ENCODE measurements at regions not wholly inside any gene's neighbourhood (a gene's known extent, or its start where the extent isn't known, plus 50 kb on each side); places are given as distances from the start of the nearest gene placed in this dataset.
"Not testable (repeated sequence)": the region's sequence is repeated elsewhere in the genome, so short reads cannot be mapped to it uniquely, and the experiment has no call there.

- H3K4me3 ChIP-seq (ENCODE audit: low read depth, low read length); DNase-seq (ENCODE audit: low read depth): not testable (repeated sequence)
- peak; percentile 50 for TF ChIP-seq CTCF (conservative IDR thresholded peaks at IDR 0.05; ENCODE audit: low read depth, low read length)
These were observed 1546.5 kb downstream of the RPIA start for GRCh38 chr2:90237923-90238361.

DNA sequence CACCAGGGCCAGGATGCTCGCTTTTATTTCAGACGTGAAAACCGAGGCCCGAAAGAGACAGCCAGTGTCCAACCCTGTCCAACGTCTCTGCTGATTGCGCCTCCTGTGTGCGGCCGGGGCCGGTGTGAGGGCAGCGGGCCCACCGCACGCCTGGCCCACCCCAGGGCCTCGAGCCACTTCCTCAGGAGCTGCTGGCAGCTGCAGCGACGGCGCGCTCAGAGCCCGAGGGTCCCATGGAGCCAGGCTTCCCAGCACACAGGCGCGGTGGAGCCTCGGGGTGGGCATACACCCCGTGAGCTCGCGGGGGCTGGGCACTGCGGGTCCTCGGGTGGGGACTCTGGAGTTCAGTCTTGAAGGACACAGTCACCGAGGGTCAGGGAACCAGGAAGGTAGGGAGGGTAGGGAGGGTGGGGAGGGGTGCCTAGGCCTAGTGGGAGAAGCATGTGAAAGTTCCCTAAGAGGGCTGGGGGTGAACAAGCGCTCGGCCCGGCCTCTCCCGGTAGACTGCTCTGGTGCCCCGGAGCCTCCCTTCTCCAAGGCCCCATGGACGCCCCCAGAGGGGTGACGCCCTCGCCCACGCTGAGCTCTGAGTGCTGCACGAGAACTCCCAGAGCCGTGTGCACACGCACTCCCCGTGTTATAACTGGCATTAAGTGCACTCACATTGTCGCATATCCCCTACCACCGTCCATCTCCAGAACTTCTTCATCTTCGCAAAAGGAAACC is 1547.2 kb downstream of the RPIA start:
- not testable (repeated sequence) for DNase-seq (ENCODE audit: low read depth); H3K4me3 ChIP-seq (ENCODE audit: low read depth, low read length)

DNA sequence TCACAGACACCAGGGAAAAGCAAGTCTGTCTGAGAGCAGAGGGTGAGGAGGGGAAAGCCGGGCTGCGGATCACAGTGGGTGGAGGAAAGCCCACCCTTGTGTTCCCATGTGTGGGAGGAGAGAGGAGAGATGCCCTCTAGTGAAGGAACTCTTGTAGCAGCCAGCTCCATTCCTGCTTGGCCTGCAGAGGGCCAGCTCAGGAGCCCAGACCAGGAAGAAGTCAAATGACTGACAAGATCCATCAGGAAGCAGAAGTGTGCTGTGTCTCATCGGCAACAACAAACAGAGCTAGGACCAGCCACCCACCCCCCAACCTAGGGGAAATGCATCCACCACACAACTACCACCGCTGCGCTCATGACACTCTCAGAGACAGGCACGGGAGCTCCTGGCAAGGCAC is 1548.3 kb downstream of the RPIA start:
- DNase-seq (ENCODE audit: low read depth); H3K4me3 ChIP-seq (ENCODE audit: low read depth, low read length): not testable (repeated sequence)
- TF ChIP-seq CTCF (conservative IDR thresholded peaks at IDR 0.05; ENCODE audit: low read depth, low read length) = peak; percentile 38

- not testable (repeated sequence) for DNase-seq (ENCODE audit: low read depth); H3K4me3 ChIP-seq (ENCODE audit: low read depth, low read length)
These were observed 1553.7 kb downstream of the RPIA start for GRCh38 chr2:90244902-90245765.

GRCh38 chr2:90248400-90248799 is 1556.9 kb downstream of the RPIA start:
- DNase-seq (ENCODE audit: low read depth); H3K4me3 ChIP-seq (ENCODE audit: low read depth, low read length): not testable (repeated sequence)

GRCh38 chr2:90250350-90250749 is 1558.9 kb downstream of the RPIA start:
- H3K4me3 ChIP-seq (ENCODE audit: low read depth, low read length); DNase-seq (ENCODE audit: low read depth): not testable (repeated sequence)

GRCh38 chr2:90251576-90251975 is 1560.1 kb downstream of the RPIA start:
- not testable (repeated sequence) for H3K4me3 ChIP-seq (ENCODE audit: low read depth, low read length); DNase-seq (ENCODE audit: low read depth)

DNA sequence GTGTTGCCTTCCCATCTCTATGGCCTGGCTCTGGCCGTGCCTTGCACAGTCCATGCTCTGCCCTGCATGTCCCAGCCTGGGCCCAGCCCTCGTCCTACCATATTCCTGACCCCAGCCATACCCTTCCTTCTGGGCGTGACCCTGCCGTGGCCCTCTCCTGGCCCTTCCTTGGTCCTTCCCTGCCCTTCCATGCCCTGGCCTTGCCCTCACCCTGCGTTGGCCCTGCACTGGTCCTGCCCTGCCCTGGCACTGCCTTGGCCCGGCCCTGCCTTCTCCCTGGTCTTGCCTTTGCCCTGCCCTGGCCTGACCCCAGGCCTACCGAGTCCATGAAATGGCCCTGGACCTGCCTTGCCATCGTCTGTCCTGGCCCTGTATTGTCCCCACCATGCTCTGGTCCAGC is 1561.8 kb downstream of the RPIA start:
- H3K4me3 ChIP-seq (ENCODE audit: low read depth, low read length); DNase-seq (ENCODE audit: low read depth): not testable (repeated sequence)

DNA sequence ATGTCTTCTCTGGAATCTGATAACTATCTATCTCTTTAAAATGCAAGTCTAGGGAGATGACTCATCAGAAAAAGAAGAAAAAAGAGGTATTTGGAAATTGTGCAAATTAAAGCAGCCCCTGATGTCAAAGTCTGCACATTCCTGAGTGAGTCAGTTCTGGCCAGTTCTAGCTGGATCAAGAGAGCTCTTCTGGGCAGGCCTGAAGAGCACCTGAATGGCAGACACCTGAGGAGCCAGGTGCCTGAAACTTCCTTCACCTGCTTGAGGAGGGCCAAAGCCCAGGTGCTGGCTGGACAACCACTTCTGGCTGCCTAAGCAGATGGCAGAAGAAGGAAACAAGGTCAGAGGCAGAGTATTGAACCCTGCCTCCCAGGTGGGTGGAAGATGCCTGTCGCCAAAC is 1575.4 kb downstream of the RPIA start:
- not testable (repeated sequence) for DNase-seq (ENCODE audit: low read depth); H3K4me3 ChIP-seq (ENCODE audit: low read depth, low read length)

DNA sequence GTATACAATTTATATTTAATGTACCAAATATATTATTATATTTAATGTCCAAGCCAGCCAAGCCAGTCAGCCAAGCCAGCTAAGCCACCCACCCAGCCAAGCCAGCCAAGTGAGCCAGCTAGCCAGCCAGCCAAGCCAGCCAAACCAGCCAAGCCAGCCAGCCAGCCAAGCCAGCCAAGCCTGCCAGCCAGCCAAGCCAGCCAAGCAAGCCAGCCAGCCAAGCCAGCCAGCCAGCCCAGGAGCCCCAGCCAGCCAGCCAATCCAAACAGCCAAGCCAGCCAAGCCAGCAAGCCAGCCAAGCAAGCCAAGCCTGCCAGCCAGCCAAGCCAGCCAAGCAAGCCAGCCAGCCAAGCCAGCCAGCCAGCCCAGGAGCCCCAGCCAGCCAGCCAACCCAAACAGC is 1596.3 kb downstream of the RPIA start:
- H3K4me3 ChIP-seq (ENCODE audit: low read depth, low read length); DNase-seq (ENCODE audit: low read depth): not testable (repeated sequence)

GRCh38 chr2:90288396-90288795 is 1596.9 kb downstream of the RPIA start:
- H3K4me3 ChIP-seq (ENCODE audit: low read depth, low read length); DNase-seq (ENCODE audit: low read depth): not testable (repeated sequence)

GRCh38 chr2:90289291-90289980 is 1598.0 kb downstream of the RPIA start:
- DNase-seq (ENCODE audit: low read depth) = not testable (repeated sequence)

DNA sequence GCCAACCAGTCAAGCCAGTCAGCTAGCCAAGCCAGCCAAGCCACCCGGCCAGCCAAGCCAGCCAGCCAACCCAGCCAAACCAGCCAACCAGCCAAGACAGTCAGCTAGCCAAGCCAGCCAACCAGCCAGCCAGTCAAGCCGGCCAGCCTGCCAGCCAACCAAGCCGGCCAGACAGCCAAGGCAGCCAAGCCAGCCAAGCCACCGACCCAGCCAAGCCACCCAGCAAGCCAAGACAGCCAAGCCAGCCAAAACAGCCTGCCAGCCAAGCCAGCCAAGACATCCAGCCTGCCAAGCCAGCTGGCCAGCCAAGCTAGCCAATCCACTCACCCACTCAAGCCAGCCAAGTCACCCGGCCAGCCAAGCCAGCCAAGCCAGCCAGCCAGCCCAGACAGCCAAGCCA is 1599.2 kb downstream of the RPIA start:
- DNase-seq (ENCODE audit: low read depth) = not testable (repeated sequence)

More at GRCh38 chr2:90289291-90289980, 1598.0 kb downstream of the RPIA start:
- not testable (repeated sequence) for H3K4me3 ChIP-seq (ENCODE audit: low read depth, low read length)

GRCh38 chr2:90291168-90291883 is 1599.9 kb downstream of the RPIA start:
- DNase-seq (ENCODE audit: low read depth); H3K4me3 ChIP-seq (ENCODE audit: low read depth, low read length): not testable (repeated sequence)

More for the DNA sequence above, 1599.2 kb downstream of the RPIA start:
- H3K4me3 ChIP-seq (ENCODE audit: low read depth, low read length) = not testable (repeated sequence)

DNA sequence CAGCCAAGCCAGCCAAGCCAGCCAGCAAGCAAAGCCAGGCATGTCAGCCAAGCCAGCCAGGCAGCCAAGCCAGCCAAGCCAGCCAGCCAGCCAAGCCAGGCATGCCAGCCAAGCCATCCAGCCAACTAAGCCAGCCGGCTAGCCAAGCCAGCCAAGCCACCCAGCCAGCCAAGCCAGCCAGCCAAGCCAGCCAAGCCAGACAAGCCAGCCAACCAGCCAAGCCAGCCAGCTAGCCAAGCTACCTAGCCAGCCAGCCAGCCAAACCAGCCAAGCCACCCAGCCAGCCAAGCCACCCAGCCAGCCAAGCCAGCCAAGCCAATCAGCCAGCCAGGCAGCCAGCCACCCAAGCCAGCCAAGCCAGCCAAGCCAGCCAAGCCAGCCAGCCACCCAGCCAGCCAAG is 1600.5 kb downstream of the RPIA start:
- not testable (repeated sequence) for H3K4me3 ChIP-seq (ENCODE audit: low read depth, low read length); DNase-seq (ENCODE audit: low read depth)

DNA sequence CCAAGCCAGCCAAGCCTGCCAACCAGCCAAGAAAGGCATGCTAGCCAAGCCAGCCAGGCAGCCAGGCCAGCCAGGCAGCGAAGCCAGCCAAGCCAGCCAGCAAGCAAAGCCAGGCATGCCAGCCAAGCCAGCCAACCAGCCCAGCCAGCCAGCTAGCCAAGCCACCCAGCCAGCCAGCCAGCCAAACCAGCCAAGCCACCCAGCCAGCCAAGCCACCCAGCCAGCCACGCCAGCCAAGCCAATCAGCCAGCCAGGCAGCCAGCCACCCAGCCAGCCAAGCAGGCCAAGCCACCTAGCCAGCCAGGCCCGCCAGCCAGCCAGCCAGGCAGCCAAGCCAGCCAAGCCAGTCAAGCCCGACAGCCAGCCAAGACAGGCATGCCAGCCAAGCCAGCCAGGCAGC is 1601.0 kb downstream of the RPIA start:
- DNase-seq (ENCODE audit: low read depth); H3K4me3 ChIP-seq (ENCODE audit: low read depth, low read length): not testable (repeated sequence)

Measured in epithelial cell of proximal tubule (primary cell).